Activated CD8-positive, alpha-beta T cell treated with anti-CD3 and anti-CD28 coated beads for 36 hours (primary cell): ENCODE measurements at regions not wholly inside any gene's neighbourhood (a gene's known extent, or its start where the extent isn't known, plus 50 kb on each side); places are given as distances from the start of the nearest gene placed in this dataset.

Experiments
- ATAC-seq: fragments of 200-7000 bp; cut with Tn5 transposase; one replicate; pipeline ENCODE4 v1.10.0; 2021; ENCODE audit warnings: mild to moderate bottlenecking, moderate library complexity
- CTCF ChIA-PET: fragments of 350-600 bp; sonication (Branson Sonifier 250); formaldehyde crosslinking; loops from one replicate; lab custom pipeline; 2021; ENCODE audit warnings: antibody characterized with exemption; lab: Charles Lee
- POLR2A ChIA-PET: fragments of 350-600 bp; sonication (Branson Sonifier 250); formaldehyde crosslinking; loops from one replicate; lab custom pipeline; 2021; ENCODE audit warnings: antibody characterized with exemption; lab: Charles Lee
- DNase-seq: peaks from one replicate; pipeline ENCODE4 v3.0.0-alpha.2; 2020
- H3K27ac Mint-ChIP-seq: one replicate; pipeline ENCODE4 v1.8.0; 2021; ENCODE audit warnings: mild to moderate bottlenecking, mixed read lengths
- H3K27me3 Mint-ChIP-seq: one replicate; pipeline ENCODE4 v1.8.0; 2021; ENCODE audit warnings: mixed read lengths
- H3K36me3 Mint-ChIP-seq: one replicate; pipeline ENCODE4 v1.8.0; 2021; ENCODE audit warnings: low read depth, mixed read lengths
- H3K4me1 Mint-ChIP-seq: one replicate; pipeline ENCODE4 v1.8.0; 2021; ENCODE audit warnings: low read depth, mixed read lengths
- H3K4me3 Mint-ChIP-seq: one replicate; pipeline ENCODE4 v1.8.0; 2021; ENCODE audit warnings: mild to moderate bottlenecking, moderate library complexity, mixed read lengths
- H3K9me3 Mint-ChIP-seq: one replicate; pipeline ENCODE4 v1.8.0; 2021; ENCODE audit warnings: mixed read lengths
- CTCF ChIP-seq: fragments of 200-600 bp; IDR thresholded peaks from one replicate; pipeline ENCODE4 v1.8.0; 2022; ENCODE audit warnings: antibody characterized with exemption, mild to moderate bottlenecking
- intact Hi-C: fragments of 100-400 bp; cut with micrococcal nuclease; formaldehyde crosslinking; loops from one replicate; pipeline ENCODE4 v1.10.0; 2022

GRCh38 chr6:117174835-117175360, 90.5 kb upstream of the VGLL2 start:
- ChIA-PET CTCF (no interaction called here), POLR2A (no interaction called here)
- H3K9me3 Mint-ChIP-seq: peaks cover 7% of the 10 kb centered on the region

GRCh38 chr6:117188627-117189201, 76.6 kb upstream of the VGLL2 start:
- Mint-ChIP-seq H3K27me3 (no peaks in the 10 kb centered on the region), H3K4me1 (no peaks in the 10 kb centered on the region), H3K36me3 (no peaks in the 10 kb centered on the region), H3K4me3 (no peak overlapping the region), H3K27ac (no peak overlapping the region), H3K9me3 (peaks cover 2% of the 10 kb centered on the region)
- no peak for ATAC-seq
- intact Hi-C loops: no loop called here
- POLR2A ChIA-PET: no interaction called here
- CTCF ChIA-PET: no interaction called here
- TF ChIP-seq CTCF: no peak
- DNase-seq: no peak

More at GRCh38 chr6:117174835-117175360, 90.5 kb upstream of the VGLL2 start:
- Mint-ChIP-seq H3K4me3 (no peak overlapping the region), H3K4me1 (no peaks in the 10 kb centered on the region), H3K27ac (no peak overlapping the region), H3K27me3 (no peaks in the 10 kb centered on the region), H3K36me3 (no peaks in the 10 kb centered on the region)
- no peak for TF ChIP-seq CTCF
- intact Hi-C loops: no loop called here
- ATAC-seq (no peak), DNase-seq (no peak)

- intact Hi-C loops: no loop called here
- Mint-ChIP-seq H3K36me3 (no peaks in the 10 kb centered on the region), H3K27me3 (no peaks in the 10 kb centered on the region), H3K4me3 (no peak overlapping the region), H3K4me1 (no peaks in the 10 kb centered on the region), H3K9me3 (no peaks in the 10 kb centered on the region), H3K27ac (no peak overlapping the region)
- ChIA-PET CTCF (no interaction called here), POLR2A (no interaction called here)
- no peak for ATAC-seq
- TF ChIP-seq CTCF: no peak
- DNase-seq: no peak
Observed at GRCh38 chr6:117191009-117191408, 74.3 kb upstream of the VGLL2 start.

- CTCF ChIA-PET: no interaction called here
- Mint-ChIP-seq H3K4me3 (no peak overlapping the region), H3K4me1 (no peaks in the 10 kb centered on the region), H3K36me3 (no peaks in the 10 kb centered on the region), H3K9me3 (no peaks in the 10 kb centered on the region), H3K27me3 (no peaks in the 10 kb centered on the region), H3K27ac (no peak overlapping the region)
- DNase-seq (no peak), ATAC-seq (no peak)
- intact Hi-C loops: no loop called here
- POLR2A ChIA-PET: no interaction called here
- TF ChIP-seq CTCF: no peak
Observed at GRCh38 chr6:117191448-117191847, 73.9 kb upstream of the VGLL2 start.

GRCh38 chr6:117194271-117194670, 71.1 kb upstream of the VGLL2 start:
- Mint-ChIP-seq H3K36me3 (no peaks in the 10 kb centered on the region), H3K9me3 (no peaks in the 10 kb centered on the region), H3K27me3 (no peaks in the 10 kb centered on the region), H3K27ac (no peak overlapping the region), H3K4me3 (no peak overlapping the region), H3K4me1 (no peaks in the 10 kb centered on the region)
- ChIA-PET CTCF (no interaction called here), POLR2A (no interaction called here)
- DNase-seq: no peak
- no peak for ATAC-seq
- no peak for TF ChIP-seq CTCF
- intact Hi-C loops: no loop called here
